Activated CD4-positive, alpha-beta T cell treated with anti-CD3 and anti-CD28 coated beads for 36 hours (primary cell): ENCODE measurements at regions not wholly inside any gene's neighbourhood (a gene's known extent, or its start where the extent isn't known, plus 50 kb on each side); places are given as distances from the start of the nearest gene placed in this dataset.

Experiments
- ATAC-seq: fragments of 200-7000 bp; cut with Tn5 transposase; one replicate; pipeline ENCODE4 v1.10.0; 2021; ENCODE audit warnings: mild to moderate bottlenecking, moderate library complexity
- CTCF ChIA-PET: fragments of 350-600 bp; sonication (Branson Sonifier 250); formaldehyde crosslinking; loops from one replicate; lab custom pipeline; 2021; ENCODE audit warnings: antibody characterized with exemption; lab: Charles Lee
- POLR2A ChIA-PET: fragments of 350-600 bp; sonication (Branson Sonifier 250); formaldehyde crosslinking; loops from one replicate; lab custom pipeline; 2021; ENCODE audit warnings: antibody characterized with exemption, inconsistent platforms; lab: Charles Lee
- DNase-seq: peaks from one replicate; pipeline ENCODE4 v3.0.0-alpha.2; 2020
- H3K27ac Mint-ChIP-seq: one replicate; pipeline ENCODE4 v1.8.0; 2021; ENCODE audit warnings: mixed read lengths
- H3K27me3 Mint-ChIP-seq: one replicate; pipeline ENCODE4 v1.8.0; 2021; ENCODE audit warnings: mixed read lengths
- H3K36me3 Mint-ChIP-seq: one replicate; pipeline ENCODE4 v1.8.0; 2021; ENCODE audit warnings: low read depth, mixed read lengths
- H3K4me1 Mint-ChIP-seq: one replicate; pipeline ENCODE4 v1.8.0; 2021; ENCODE audit warnings: mixed read lengths
- H3K4me3 Mint-ChIP-seq: one replicate; pipeline ENCODE4 v1.8.0; 2021; ENCODE audit warnings: mild to moderate bottlenecking, moderate library complexity, mixed read lengths
- H3K9me3 Mint-ChIP-seq: one replicate; pipeline ENCODE4 v1.8.0; 2021; ENCODE audit warnings: low read depth, mixed read lengths
- intact Hi-C, 2 experiments: fragments of 100-400 bp; cut with DNase I in 1 of 2; cut with micrococcal nuclease in 1 of 2; formaldehyde crosslinking; loops; one replicate each; pipeline versions ENCODE4 v1.14.2 to v1.15.1; 2022 to 2024; cut with DNase I, micrococcal nuclease

DNA sequence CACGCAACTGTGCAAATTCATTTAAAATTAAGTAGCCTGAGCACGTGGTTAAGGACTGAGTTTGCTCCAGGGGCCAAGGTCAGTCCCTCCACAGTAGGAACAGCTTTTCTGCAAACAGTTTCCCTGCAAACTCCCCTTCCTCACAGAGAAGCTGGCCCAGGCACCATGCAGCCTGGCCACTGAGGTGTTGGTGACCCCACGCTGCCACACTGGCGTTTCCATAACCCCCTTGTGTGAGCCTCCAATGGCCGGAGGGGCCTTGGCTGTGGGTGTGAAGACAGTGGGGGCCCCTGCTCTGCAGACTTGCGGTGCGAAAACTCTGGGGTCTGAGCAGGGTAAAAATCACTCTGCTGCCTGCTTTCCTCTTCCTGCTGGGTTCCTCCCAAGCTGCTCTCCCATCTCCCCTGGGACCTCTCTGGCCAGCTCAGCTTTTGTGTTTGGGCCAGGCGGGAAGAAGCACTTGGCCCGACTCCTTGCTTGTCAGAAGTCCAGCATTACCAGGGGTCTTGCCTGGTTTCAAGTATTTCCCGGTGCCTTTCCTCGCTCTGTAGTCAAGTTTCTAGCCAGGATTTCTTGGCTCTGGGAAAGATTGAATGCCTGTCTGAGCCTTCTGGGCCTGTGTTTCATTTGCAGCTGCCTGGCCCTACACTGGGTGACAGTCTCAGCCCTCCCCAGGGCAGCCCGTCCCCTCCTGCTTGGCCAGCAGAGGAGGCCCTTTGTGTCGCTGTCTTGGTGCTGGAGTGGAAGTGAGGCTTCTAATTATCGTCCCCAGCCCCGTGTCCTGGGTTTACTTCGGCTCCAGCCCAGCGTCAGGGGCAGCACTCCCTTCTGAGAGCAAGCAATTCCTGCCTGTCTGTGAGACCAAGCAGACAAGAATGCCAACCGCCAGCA lies 131.4 kb upstream of the SLC1A4 start:
- POLR2A ChIA-PET: no interaction called here
- DNase-seq: no peak
- intact Hi-C loops: no loop called here
- H3K36me3 Mint-ChIP-seq: no peaks in the 10 kb centered on the region
- H3K9me3 Mint-ChIP-seq: no peaks in the 10 kb centered on the region
- no peak for ATAC-seq
- H3K27ac Mint-ChIP-seq: no peak overlapping the region
- no peak overlapping the region for H3K4me3 Mint-ChIP-seq
- H3K4me1 Mint-ChIP-seq: peaks cover 4% of the 10 kb centered on the region
- CTCF ChIA-PET: interaction anchor here (1.3 kb wide), 1 partner anchor 10 kb away, joined by 5 read pairs; no protein-coding TSS in a partner anchor
- H3K27me3 Mint-ChIP-seq: peaks cover 8% of the 10 kb centered on the region

DNA sequence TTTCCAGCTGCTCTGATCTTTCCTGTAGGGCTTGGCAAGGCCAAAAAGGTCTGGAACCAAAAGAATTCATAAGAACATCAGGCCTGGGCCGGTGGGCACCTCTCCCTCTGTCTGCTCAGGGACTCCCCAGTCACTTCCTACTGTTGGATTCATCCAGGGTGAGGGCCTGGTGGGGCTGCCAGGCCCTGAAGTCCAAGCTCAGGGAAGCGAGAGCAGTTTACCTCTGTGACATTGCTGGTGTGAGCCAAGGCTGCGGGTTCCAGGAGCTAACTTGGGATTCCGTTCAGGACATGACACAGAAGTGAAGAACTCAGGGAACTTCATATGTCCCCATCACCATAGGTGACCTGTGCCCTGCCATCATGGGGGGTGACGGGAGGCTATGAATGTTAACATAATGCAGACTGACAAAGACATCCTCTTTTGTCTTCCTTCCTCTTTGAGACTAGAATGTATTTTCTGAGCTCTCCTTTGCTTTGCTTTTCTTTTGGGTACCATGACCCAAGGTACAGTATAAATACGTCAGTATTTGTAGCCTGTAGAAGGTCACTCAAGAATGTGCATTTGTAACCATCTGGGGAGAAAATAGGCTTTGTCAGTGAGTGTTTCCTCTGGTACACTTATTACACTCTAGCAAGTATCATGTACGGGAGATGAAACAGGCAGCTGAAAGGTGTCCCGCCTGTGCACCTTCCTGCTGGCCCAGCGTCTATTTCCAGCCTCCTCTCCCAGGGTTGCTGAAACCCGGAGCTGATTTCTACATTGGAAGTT lies 130.5 kb upstream of the SLC1A4 start:
- Mint-ChIP-seq H3K4me1 (peaks cover 4% of the 10 kb centered on the region), H3K4me3 (no peak overlapping the region), H3K27me3 (peaks cover 8% of the 10 kb centered on the region), H3K9me3 (no peaks in the 10 kb centered on the region), H3K36me3 (no peaks in the 10 kb centered on the region), H3K27ac (no peak overlapping the region)
- no peak for ATAC-seq
- ChIA-PET CTCF (interaction anchor here (0.7 to 2.0 kb wide), 9 partner anchors 14 to 883 kb away, joined by 3 to 10 read pairs (median 3); partner anchors contain the start of gene AFTPH), POLR2A (no interaction called here)
- intact Hi-C loops: no loop called here
- DNase-seq: no peak

DNA sequence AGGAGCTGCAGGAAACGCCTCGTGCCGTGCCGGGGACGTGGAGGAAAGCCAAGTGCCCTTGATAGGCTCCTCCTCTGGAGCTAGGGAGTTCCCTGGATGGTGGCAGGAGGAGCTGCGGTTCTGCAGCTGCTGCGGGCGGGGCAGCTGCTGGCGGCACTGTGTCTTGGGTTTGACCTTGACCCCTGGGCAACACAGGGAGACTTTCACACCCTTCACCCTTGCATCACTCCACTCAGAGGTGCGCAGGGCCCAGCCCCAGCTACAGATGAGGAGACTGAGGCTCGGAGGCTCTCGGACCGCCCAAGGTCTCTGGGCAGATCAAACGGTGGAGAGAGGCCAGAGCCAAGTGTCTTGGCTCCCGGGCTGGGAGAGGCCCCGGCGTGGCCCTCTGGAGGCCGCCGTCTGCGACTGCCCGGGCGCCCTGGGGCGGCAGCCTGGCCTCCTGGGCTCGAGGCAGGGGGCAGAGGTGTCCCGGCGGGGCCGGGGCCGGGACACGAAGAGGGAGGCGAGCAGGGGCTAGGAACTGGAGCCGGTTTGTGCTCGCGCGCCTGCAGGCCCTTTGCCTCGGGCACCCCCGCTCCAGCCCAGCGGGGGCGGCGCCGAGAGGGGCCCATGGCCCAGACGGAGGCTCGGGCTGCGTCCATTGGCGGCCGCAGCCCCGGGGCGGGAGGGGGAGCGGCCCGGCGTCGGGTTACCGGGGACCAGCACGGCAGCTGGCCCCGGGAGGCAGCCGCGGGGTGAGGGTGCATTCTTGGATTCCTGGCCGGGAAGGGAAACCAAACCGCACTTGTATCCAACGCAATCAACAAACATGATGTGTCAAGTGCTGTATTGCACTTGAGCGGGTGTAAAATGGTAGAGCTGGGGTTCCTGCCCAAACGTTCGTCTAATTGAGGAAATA lies 129.6 kb upstream of the SLC1A4 start:
- H3K27me3 Mint-ChIP-seq: peaks cover 8% of the 10 kb centered on the region
- intact Hi-C loops: loop anchor here in 1 of 2 experiments (5.0 kb wide), 2 partner anchors 107 to 252 kb away; no protein-coding TSS in a partner anchor
- H3K36me3 Mint-ChIP-seq: no peaks in the 10 kb centered on the region
- no peak for ATAC-seq
- POLR2A ChIA-PET: interaction anchor here (0.6 kb wide), 1 partner anchor 259 kb away, joined by 3 read pairs; no protein-coding TSS in a partner anchor
- H3K4me1 Mint-ChIP-seq: peaks cover 4% of the 10 kb centered on the region
- H3K9me3 Mint-ChIP-seq: no peaks in the 10 kb centered on the region
- CTCF ChIA-PET: interaction anchor here (0.6 to 2.0 kb wide), 9 partner anchors 96 to 884 kb away, joined by 3 to 10 read pairs (median 3); partner anchors contain the start of gene AFTPH
- no peak overlapping the region for H3K4me3 Mint-ChIP-seq
- no peak overlapping the region for H3K27ac Mint-ChIP-seq
- DNase-seq: peak; percentile 23

DNA sequence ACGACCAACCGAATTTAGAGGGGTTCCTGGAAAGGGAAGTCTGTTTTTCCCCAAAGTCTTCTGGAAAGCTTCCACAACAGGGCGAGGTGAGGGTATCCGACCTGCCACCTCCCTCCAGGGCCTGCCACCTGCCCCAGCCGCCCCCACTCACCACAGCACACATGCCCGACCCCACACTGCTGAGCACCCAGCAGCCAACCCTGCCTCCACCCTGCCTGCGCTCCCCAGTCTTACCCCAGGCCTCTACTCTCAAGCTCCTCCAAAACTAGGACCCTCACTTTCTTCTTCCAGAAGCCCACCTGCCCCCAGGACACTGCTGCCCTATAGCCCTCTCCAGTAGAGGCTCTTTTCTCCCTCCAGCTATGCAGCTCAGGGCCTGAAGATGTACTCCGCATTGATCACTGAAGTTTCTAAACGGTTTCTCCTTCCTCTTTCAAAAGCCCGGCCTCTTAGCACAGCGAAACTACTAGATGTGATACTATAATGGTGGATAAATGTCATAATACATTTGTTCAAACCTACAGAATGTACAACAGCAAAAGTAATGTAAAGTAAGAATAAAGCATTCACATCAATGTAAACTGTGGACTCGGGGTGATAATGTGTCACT lies 128.8 kb upstream of the SLC1A4 start:
- no peak overlapping the region for H3K27ac Mint-ChIP-seq
- no peak for ATAC-seq
- POLR2A ChIA-PET: no interaction called here
- intact Hi-C loops: loop anchor here in 1 of 2 experiments (5.0 kb wide), 2 partner anchors 108 to 253 kb away; no protein-coding TSS in a partner anchor
- H3K36me3 Mint-ChIP-seq: no peaks in the 10 kb centered on the region
- H3K9me3 Mint-ChIP-seq: no peaks in the 10 kb centered on the region
- CTCF ChIA-PET: interaction anchor here (0.6 to 2.0 kb wide), 4 partner anchors 72 to 253 kb away, joined by 3 to 10 read pairs (median 3); no protein-coding TSS in a partner anchor
- H3K4me3 Mint-ChIP-seq: no peak overlapping the region
- DNase-seq: no peak
- H3K4me1 Mint-ChIP-seq: peaks cover 2% of the 10 kb centered on the region
- peaks cover 8% of the 10 kb centered on the region for H3K27me3 Mint-ChIP-seq

DNA sequence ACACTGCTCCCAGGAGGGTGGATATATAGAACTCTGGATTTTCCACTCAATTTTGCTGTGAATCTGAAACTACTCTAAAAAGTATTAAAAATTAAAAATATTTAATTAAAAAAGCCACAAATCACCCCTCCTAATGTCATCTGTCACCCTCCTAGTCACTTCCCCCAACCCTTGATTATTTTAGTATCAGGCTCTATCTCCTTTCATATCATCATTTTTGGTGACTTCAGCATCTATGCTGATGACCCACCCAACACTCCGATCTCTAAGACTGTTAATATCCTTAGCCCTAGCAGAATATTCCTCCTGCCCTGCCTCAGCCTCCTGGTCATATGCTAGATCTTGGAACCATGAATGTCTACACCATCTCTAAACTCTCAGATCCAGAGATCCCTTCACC lies 128.3 kb upstream of the SLC1A4 start:
- POLR2A ChIA-PET: no interaction called here
- H3K4me1 Mint-ChIP-seq: peaks cover 2% of the 10 kb centered on the region
- peaks cover 8% of the 10 kb centered on the region for H3K27me3 Mint-ChIP-seq
- intact Hi-C loops: loop anchor here in 1 of 2 experiments (5.0 kb wide), 2 partner anchors 109 to 254 kb away; no protein-coding TSS in a partner anchor
- ATAC-seq (no peak), DNase-seq (no peak)
- no peak overlapping the region for H3K27ac Mint-ChIP-seq
- CTCF ChIA-PET: interaction anchor here (0.6 to 1.6 kb wide), 3 partner anchors 28 to 117 kb away, joined by 3 to 5 read pairs (median 3); no protein-coding TSS in a partner anchor
- no peaks in the 10 kb centered on the region for H3K9me3 Mint-ChIP-seq
- H3K4me3 Mint-ChIP-seq: no peak overlapping the region
- H3K36me3 Mint-ChIP-seq: no peaks in the 10 kb centered on the region

DNA sequence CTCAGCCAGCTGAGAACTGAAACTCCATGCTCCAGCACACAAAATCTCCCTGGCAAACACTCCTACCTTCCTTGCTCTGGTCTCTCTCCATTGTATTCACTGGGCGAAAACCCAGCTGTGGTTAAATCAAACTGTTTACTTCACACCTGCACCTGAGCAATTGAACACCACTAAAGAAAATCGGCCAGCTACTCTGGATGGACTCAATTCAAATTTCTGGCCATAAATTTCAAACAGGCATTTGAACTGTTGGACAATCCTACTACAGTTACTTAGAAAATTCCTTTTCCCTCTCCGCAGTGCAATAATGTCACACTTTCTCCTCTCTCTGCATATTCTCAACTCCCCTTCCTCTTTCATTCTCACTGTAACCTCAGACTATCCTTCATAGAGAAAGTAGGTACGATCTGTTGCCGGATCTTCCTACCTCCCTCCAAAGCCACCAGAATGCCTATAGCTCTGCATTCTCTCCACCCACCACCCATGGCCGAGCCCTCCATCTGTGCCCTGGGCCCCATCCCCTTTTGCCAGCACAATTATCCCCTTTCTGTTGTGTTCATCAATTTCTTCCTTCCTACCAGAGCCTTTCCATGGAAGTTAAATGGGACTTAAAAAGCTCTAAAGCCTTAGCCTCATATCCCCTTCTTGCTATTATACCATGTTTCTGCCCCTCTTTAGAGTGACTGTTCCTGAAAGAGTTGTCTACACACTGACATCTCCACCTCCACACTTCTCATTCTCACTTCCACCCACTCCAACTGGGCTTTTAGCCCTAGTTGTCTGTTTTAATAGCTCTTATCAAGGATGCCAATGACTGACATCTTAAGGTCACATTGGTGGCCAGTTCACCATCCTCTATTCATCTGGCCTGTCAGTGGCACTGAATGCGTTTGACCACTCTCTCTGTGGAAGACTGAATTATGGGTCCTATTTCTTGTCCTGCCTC lies 127.5 kb upstream of the SLC1A4 start:
- peaks cover 11% of the 10 kb centered on the region for H3K27me3 Mint-ChIP-seq
- H3K4me3 Mint-ChIP-seq: no peak overlapping the region
- no peaks in the 10 kb centered on the region for H3K36me3 Mint-ChIP-seq
- CTCF ChIA-PET: interaction anchor here (0.8 to 1.6 kb wide), 4 partner anchors 29 to 531 kb away, joined by 3 to 5 read pairs (median 4); partner anchors contain the start of gene AFTPH
- no peaks in the 10 kb centered on the region for H3K9me3 Mint-ChIP-seq
- H3K27ac Mint-ChIP-seq: no peak overlapping the region
- ATAC-seq (no peak), DNase-seq (no peak)
- intact Hi-C loops: loop anchor here in 1 of 2 experiments (5.0 kb wide), 2 partner anchors 109 to 254 kb away; no protein-coding TSS in a partner anchor
- peaks cover 2% of the 10 kb centered on the region for H3K4me1 Mint-ChIP-seq
- POLR2A ChIA-PET: interaction anchor here (1.6 kb wide), 1 partner anchor 337 kb away, joined by 4 read pairs; no protein-coding TSS in a partner anchor

DNA sequence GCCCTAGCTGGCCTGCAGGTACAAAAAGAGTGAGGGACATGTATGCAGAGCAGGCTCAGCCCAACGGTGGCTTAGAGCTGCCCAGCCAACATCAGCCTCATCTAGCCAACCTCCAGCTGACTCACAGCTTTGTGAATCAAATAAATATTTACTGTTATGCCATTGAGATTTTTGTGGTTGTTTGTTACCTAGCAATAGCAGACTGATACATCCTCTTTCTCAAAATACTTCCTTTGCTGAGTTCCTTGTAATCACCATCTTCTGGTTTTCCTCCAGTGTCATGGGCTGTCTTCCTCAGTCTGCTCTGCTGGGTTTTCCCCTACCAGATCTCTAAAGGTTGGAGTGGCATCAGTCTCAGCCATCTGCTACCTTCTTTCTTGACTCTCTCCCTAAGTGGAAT lies 126.6 kb upstream of the SLC1A4 start:
- POLR2A ChIA-PET: interaction anchor here (0.9 to 1.6 kb wide), 2 partner anchors 256 to 338 kb away, joined by 3 to 4 read pairs; no protein-coding TSS in a partner anchor
- H3K36me3 Mint-ChIP-seq: no peaks in the 10 kb centered on the region

DNA sequence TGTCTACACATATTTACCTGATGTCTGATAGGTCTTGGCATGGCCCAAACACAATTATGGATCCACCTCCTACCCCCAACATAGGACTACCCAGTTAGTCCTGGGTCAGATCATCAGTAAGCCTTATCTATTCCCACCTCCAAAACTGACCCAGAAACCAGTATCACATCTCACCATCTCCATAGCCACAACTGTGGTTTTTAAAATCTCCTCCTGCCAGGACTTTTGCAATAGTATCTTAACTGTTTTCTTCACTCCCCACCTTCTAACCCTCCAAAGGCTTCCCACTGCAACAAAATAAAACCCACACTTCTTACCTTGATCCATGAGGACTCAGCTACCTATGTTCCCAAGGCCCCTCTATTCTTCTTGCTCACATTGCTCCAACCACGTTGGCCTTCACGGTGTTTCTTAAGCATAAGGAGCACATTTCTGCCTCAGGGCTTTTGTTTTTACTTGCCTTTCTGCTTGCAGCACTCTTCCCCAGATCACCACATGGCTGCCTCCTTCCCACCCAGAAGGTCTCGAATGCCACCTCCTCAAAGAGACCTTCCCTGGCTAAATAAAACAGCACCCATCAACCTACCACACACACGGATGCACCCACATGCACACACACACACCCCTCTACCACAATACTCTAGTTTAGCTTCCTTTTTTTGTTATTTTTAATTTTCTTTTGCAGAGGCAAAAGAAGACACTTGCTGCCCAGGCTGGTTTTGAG lies 125.9 kb upstream of the SLC1A4 start:
- Mint-ChIP-seq H3K4me3 (no peak overlapping the region), H3K36me3 (no peaks in the 10 kb centered on the region), H3K4me1 (peaks cover 2% of the 10 kb centered on the region), H3K27me3 (peaks cover 12% of the 10 kb centered on the region), H3K27ac (no peak overlapping the region), H3K9me3 (no peaks in the 10 kb centered on the region)
- ATAC-seq (no peak), DNase-seq (no peak)
- intact Hi-C loops: loop anchor here in 1 of 2 experiments (5.0 kb wide), 2 partner anchors 111 to 256 kb away; no protein-coding TSS in a partner anchor
- ChIA-PET CTCF (interaction anchor here (0.6 to 2.3 kb wide), 5 partner anchors 31 to 341 kb away, joined by 3 to 15 read pairs (median 3); partner anchors contain the start of gene AFTPH), POLR2A (interaction anchor here (0.9 kb wide), 1 partner anchor 256 kb away, joined by 3 read pairs; no protein-coding TSS in a partner anchor)

More for the DNA sequence above, 126.6 kb upstream of the SLC1A4 start:
- intact Hi-C loops: loop anchor here in 1 of 2 experiments (5.0 kb wide), 2 partner anchors 110 to 255 kb away; no protein-coding TSS in a partner anchor
- DNase-seq: no peak
- H3K27me3 Mint-ChIP-seq: peaks cover 10% of the 10 kb centered on the region
- CTCF ChIA-PET: interaction anchor here (0.6 to 2.3 kb wide), 6 partner anchors 31 to 532 kb away, joined by 3 to 15 read pairs (median 4); partner anchors contain the start of gene AFTPH
- no peaks in the 10 kb centered on the region for H3K9me3 Mint-ChIP-seq
- no peak overlapping the region for H3K4me3 Mint-ChIP-seq
- no peak overlapping the region for H3K27ac Mint-ChIP-seq
- peaks cover 2% of the 10 kb centered on the region for H3K4me1 Mint-ChIP-seq
- peak; percentile 27 for ATAC-seq
